ENCODE measurements at regions not wholly inside any gene's neighbourhood (a gene's known extent, or its start where the extent isn't known, plus 50 kb on each side); places are given as distances from the start of the nearest gene placed in this dataset.

DNA sequence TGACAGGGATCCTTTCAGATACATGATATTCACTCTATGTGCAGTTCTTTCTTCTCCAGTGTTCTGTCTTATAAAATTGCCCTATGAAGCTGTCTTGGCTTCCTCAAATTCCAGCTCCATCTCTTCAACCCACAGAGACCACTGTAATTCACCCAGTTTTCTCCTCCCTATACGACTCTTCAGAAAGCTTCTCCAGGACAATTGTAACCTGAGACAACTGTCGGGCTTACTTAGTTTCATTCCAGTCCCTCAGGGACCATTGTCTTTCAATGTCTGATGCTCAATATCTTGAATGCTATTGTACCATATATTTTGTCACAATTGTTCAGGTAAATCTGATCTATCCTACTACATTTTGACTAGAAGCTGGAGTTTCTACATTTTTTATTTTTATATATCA, 345.3 kb downstream of the RPL10L start:
- Histone ChIP-seq H3K27me3 (ENCODE audit: control insufficient read depth, insufficient read depth, low read length) (no peaks in the 10 kb centered on the region), H3K9me3 (ENCODE audit: control insufficient read depth, insufficient read depth, low read length) (no peaks in the 10 kb centered on the region), H3K27ac (ENCODE audit: low read depth, low read length) (no peak overlapping the region), H3K4me3 (ENCODE audit: low read depth, low read length) (no peak overlapping the region)
- POLR2A ChIA-PET: no interaction called here
- TF ChIP-seq, protein P1, sequence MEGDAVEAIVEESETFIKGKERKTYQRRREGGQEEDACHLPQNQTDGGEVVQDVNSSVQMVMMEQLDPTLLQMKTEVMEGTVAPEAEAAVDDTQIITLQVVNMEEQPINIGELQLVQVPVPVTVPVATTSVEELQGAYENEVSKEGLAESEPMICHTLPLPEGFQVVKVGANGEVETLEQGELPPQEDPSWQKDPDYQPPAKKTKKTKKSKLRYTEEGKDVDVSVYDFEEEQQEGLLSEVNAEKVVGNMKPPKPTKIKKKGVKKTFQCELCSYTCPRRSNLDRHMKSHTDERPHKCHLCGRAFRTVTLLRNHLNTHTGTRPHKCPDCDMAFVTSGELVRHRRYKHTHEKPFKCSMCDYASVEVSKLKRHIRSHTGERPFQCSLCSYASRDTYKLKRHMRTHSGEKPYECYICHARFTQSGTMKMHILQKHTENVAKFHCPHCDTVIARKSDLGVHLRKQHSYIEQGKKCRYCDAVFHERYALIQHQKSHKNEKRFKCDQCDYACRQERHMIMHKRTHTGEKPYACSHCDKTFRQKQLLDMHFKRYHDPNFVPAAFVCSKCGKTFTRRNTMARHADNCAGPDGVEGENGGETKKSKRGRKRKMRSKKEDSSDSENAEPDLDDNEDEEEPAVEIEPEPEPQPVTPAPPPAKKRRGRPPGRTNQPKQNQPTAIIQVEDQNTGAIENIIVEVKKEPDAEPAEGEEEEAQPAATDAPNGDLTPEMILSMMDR (IDR thresholded peaks at IDR 0.05; ENCODE audit: low read depth, low read length): no peak
- DNase-seq (ENCODE audit: low read depth, low spot score): no peak
- CTCF ChIA-PET: no interaction called here

DNA sequence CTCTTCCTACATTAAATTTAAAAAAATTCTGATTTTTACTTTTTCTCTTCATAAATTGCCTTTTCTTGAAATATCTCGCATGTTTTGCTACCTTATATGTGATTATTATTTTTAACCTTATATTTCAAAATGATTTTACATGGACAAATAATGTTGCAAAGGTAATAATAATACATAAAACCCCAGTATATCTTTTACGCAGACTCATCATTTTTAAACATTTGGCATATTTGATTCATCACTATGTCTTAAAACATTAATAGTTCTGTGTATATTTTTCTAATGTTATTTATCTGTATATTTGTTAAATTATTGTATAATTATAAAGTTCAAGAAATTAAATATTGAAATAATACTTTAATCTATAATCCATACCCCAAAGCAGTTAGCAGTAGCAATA, 350.8 kb downstream of the RPL10L start:
- no peak overlapping the region for H3K4me3 ChIP-seq (ENCODE audit: low read depth, low read length)
- no peak overlapping the region for H3K27ac ChIP-seq (ENCODE audit: low read depth, low read length)
- no peaks in the 10 kb centered on the region for H3K27me3 ChIP-seq (ENCODE audit: control insufficient read depth, insufficient read depth, low read length)
- no peak for DNase-seq (ENCODE audit: low read depth, low spot score)
- ChIA-PET CTCF (no interaction called here), POLR2A (no interaction called here)
- TF ChIP-seq, protein P1 (IDR thresholded peaks at IDR 0.05; ENCODE audit: low read depth, low read length): no peak
- H3K9me3 ChIP-seq (ENCODE audit: control insufficient read depth, insufficient read depth, low read length): no peaks in the 10 kb centered on the region

DNA sequence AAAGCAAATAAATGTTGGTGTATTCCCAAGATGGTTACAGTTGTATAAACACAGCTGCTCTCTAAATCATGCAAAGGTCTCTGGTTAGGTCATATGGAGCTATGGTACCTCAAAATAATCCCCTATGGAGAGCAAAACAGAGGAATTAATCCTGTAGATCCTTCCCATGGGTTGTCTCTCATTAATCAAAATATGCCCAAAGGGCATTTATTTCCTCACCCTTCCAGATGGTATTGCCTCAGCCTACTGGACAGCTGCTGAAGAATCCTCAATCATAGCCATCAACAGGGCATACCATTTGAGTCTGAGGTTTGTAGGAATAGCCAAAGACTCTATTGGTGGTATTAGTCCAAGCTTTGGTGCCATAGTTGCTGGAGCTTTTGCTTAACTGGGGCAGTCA, 360.9 kb downstream of the RPL10L start:
- H3K27me3 ChIP-seq (ENCODE audit: control insufficient read depth, insufficient read depth, low read length): no peaks in the 10 kb centered on the region
- ChIA-PET CTCF (interaction anchor here (0.5 kb wide), 1 partner anchor 362 kb away, joined by 5 read pairs; no protein-coding TSS in a partner anchor), POLR2A (no interaction called here)
- H3K4me3 ChIP-seq (ENCODE audit: low read depth, low read length): no peak overlapping the region
- TF ChIP-seq, protein P1 (IDR thresholded peaks at IDR 0.05; ENCODE audit: low read depth, low read length): no peak
- no peak overlapping the region for H3K27ac ChIP-seq (ENCODE audit: low read depth, low read length)
- DNase-seq (ENCODE audit: low read depth, low spot score): no peak
- peaks cover 2% of the 10 kb centered on the region; the same call in 1 of the 2 replicates for H3K9me3 ChIP-seq (ENCODE audit: control insufficient read depth, insufficient read depth, low read length)

DNA sequence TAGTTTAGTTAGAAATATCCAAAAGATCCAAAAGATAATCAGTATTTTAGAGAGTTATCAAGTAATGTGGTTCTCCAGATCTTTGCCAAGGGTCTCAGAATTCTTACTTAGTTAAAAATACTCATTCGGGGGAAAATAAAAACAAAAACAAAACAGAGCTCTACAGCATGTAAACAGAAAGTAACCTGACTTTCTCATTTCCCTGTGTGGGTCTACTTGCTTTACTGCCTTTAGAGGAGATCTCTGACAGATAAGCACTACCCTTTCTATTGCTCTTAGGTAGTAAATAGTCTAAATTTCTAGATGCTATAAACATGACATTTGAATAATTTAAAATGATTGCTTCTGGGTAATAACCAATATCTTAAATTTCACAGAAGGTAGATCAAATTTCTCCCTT, 371.8 kb downstream of the RPL10L start:
- no peak for DNase-seq (ENCODE audit: low read depth, low spot score)
- ChIA-PET POLR2A (no interaction called here), CTCF (no interaction called here)
- no peak overlapping the region for H3K27ac ChIP-seq (ENCODE audit: low read depth, low read length)
- H3K27me3 ChIP-seq (ENCODE audit: control insufficient read depth, insufficient read depth, low read length): no peaks in the 10 kb centered on the region
- H3K9me3 ChIP-seq (ENCODE audit: control insufficient read depth, insufficient read depth, low read length): peaks cover 5% of the 10 kb centered on the region; the same call in 1 of the 2 replicates
- TF ChIP-seq, protein P1 (IDR thresholded peaks at IDR 0.05; ENCODE audit: low read depth, low read length): no peak
- H3K4me3 ChIP-seq (ENCODE audit: low read depth, low read length): no peak overlapping the region

DNA sequence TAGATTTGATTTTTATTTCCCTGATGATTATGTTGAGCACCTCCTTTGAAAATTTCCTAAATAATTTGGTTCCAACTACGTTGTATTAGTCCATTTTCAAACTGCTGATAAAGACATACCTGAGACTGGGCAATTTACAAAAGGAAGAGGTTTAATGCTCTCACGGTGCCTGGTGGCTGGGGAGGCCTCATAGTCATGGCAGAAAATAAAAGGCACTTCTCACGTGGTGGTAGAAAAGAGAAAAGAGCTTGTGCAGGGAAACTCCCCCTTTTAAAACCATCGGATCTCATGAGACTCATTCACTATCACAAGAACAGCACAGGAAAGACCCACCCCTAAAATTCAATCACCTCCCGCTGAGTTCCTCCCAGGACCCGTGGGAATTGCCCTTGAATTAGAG, 372.3 kb downstream of the RPL10L start:
- ChIA-PET CTCF (no interaction called here), POLR2A (no interaction called here)
- DNase-seq (ENCODE audit: low read depth, low spot score): no peak
- TF ChIP-seq, protein P1 (IDR thresholded peaks at IDR 0.05; ENCODE audit: low read depth, low read length): no peak
- Histone ChIP-seq H3K9me3 (ENCODE audit: control insufficient read depth, insufficient read depth, low read length) (peaks cover 6% of the 10 kb centered on the region; the same call in 1 of the 2 replicates), H3K27me3 (ENCODE audit: control insufficient read depth, insufficient read depth, low read length) (no peaks in the 10 kb centered on the region), H3K4me3 (ENCODE audit: low read depth, low read length) (no peak overlapping the region), H3K27ac (ENCODE audit: low read depth, low read length) (no peak overlapping the region)

Measured in AG04450 (cell line).